GM19351 (cell line): ENCODE measurements at regions not wholly inside any gene's neighbourhood (a gene's known extent, or its start where the extent isn't known, plus 50 kb on each side); places are given as distances from the start of the nearest gene placed in this dataset.

Experiments
- ATAC-seq: cut with Tn5 transposase; IDR thresholded peaks from one replicate; pipeline ENCODE4 v1.9.1; 2021; ENCODE audit warnings: mild to moderate bottlenecking, moderate library complexity; ENCODE audit not compliant: unreplicated experiment

GRCh38 chr10:114767986-114768821 lies 53.4 kb upstream of the FHIP2A start:
- ATAC-seq: peak; percentile 47

GRCh38 chr10:114770009-114770408 lies 51.6 kb upstream of the FHIP2A start:
- no peak for ATAC-seq

DNA sequence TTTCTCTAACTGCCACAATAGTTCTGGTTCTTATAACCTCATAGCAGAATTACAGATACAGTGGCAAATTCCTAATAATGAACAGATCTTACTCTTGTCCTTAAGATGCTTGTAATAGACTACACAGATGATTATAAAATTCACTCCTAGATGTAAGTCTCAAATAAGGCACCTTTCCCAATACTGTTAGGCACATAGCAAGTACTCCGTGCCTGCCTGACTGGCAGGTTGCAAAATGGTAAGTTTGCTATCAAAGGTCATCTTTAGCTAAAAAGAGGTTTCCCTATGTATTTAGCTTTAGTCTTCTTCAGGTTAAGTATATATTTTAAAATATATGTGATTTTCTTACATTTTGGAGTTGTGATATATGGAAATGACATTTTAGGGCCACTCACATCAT lies 50.4 kb upstream of the FHIP2A start:
- no peak for ATAC-seq

GRCh38 chr10:114771749-114772148 lies 49.8 kb upstream of the FHIP2A start:
- ATAC-seq: no peak
